ENCODE measurements at regions not wholly inside any gene's neighbourhood (a gene's known extent, or its start where the extent isn't known, plus 50 kb on each side); places are given as distances from the start of the nearest gene placed in this dataset.

GRCh38 chr10:61108915-61109314 lies 164.9 kb upstream of the RHOBTB1 start:
- no peaks in the 10 kb centered on the region for H3K36me3 ChIP-seq (replicated peaks in 1 of 2; ENCODE audit: control insufficient read depth in 1 of 2, insufficient read depth in 2 of 2, low read length in 2 of 2)
- no peaks in the 10 kb centered on the region for H3K9me3 ChIP-seq (replicated peaks in 1 of 2; ENCODE audit: control insufficient read depth in 1 of 2, insufficient read depth in 1 of 2, low read length in 2 of 2)
- Mint-ChIP-seq H3K27ac (no peak overlapping the region), H3K9me3 (peaks cover 0 to 2% (median 0%) of the 10 kb centered on the region in 7 donors), H3K4me3 (no peak overlapping the region), H3K27me3 (ENCODE audit: low read depth in 3 of 3) (peaks cover 0 to 2% (median 0%) of the 10 kb centered on the region in 3 donors), H3K36me3 (no peaks in the 10 kb centered on the region), H3K4me1 (no peaks in the 10 kb centered on the region)
- no peak overlapping the region for H3K4me3 ChIP-seq (replicated peaks in 1 of 3; ENCODE audit: low read depth in 2 of 3, low read length in 3 of 3)
- intact Hi-C loops (cut with micrococcal nuclease) = no loop called here
- DNase-seq = no peak
- H3K79me2 ChIP-seq (ENCODE audit: insufficient read depth, low read length) = no peaks in the 10 kb centered on the region
- no peak overlapping the region for H3K27ac ChIP-seq (ENCODE audit: low read depth in 1 of 2, low read length in 2 of 2)
- no peaks in the 10 kb centered on the region for H3K27me3 ChIP-seq (ENCODE audit: control insufficient read depth in 2 of 2, insufficient read depth in 2 of 2, low read length in 2 of 2)
- WGBS (ENCODE audit: insufficient coverage) = no CpG with 5 or more reads among the region's 3 CpGs
- H4K20me1 ChIP-seq (ENCODE audit: insufficient read depth, low read length) = no peaks in the 10 kb centered on the region
- no peaks in the 10 kb centered on the region for H3K4me1 ChIP-seq (ENCODE audit: control insufficient read depth in 1 of 2, insufficient read depth in 2 of 2, low read length in 2 of 2)
- no peak overlapping the region for H3K9ac ChIP-seq (ENCODE audit: insufficient read depth, low read length, poor library complexity, severe bottlenecking)
- no peak for TF ChIP-seq CTCF (IDR thresholded peaks at IDR 0.05)
- H2AFZ ChIP-seq (ENCODE audit: insufficient read depth, low read depth, low read length, poor library complexity, severe bottlenecking) = no peak overlapping the region
- no peak overlapping the region for H3K4me2 ChIP-seq (replicated peaks; ENCODE audit: extremely low read depth, low read length, poor library complexity, severe bottlenecking)

GRCh38 chr10:61100887-61101286 lies 156.9 kb upstream of the RHOBTB1 start:
- H4K20me1 ChIP-seq (ENCODE audit: insufficient read depth, low read length) = no peaks in the 10 kb centered on the region
- Mint-ChIP-seq H3K4me3 (no peak overlapping the region), H3K36me3 (no peaks in the 10 kb centered on the region), H3K27ac (no peak overlapping the region), H3K9me3 (peaks cover 0 to 3% (median 0%) of the 10 kb centered on the region in 7 donors), H3K27me3 (ENCODE audit: low read depth in 3 of 3) (peaks cover 0 to 2% (median 2%) of the 10 kb centered on the region in 3 donors), H3K4me1 (no peaks in the 10 kb centered on the region)
- no peak overlapping the region for H3K4me3 ChIP-seq (replicated peaks in 1 of 3; ENCODE audit: low read depth in 2 of 3, low read length in 3 of 3)
- TF ChIP-seq CTCF (IDR thresholded peaks at IDR 0.05) = no peak
- no peak overlapping the region for H2AFZ ChIP-seq (ENCODE audit: insufficient read depth, low read depth, low read length, poor library complexity, severe bottlenecking)
- 96% methylated on average over 3 of the region's 5 CpGs for WGBS (ENCODE audit: insufficient coverage)
- no peak overlapping the region for H3K27ac ChIP-seq (ENCODE audit: low read depth in 1 of 2, low read length in 2 of 2)
- no peaks in the 10 kb centered on the region for H3K79me2 ChIP-seq (ENCODE audit: insufficient read depth, low read length)
- no peaks in the 10 kb centered on the region for H3K36me3 ChIP-seq (replicated peaks in 1 of 2; ENCODE audit: control insufficient read depth in 1 of 2, insufficient read depth in 2 of 2, low read length in 2 of 2)
- H3K9me3 ChIP-seq (replicated peaks in 1 of 2; ENCODE audit: control insufficient read depth in 1 of 2, insufficient read depth in 1 of 2, low read length in 2 of 2) = no peaks in the 10 kb centered on the region
- no peak for DNase-seq
- H3K4me2 ChIP-seq (replicated peaks; ENCODE audit: extremely low read depth, low read length, poor library complexity, severe bottlenecking) = no peak overlapping the region
- intact Hi-C loops (cut with micrococcal nuclease) = no loop called here
- no peaks in the 10 kb centered on the region for H3K27me3 ChIP-seq (ENCODE audit: control insufficient read depth in 2 of 2, insufficient read depth in 2 of 2, low read length in 2 of 2)
- H3K4me1 ChIP-seq (ENCODE audit: control insufficient read depth in 1 of 2, insufficient read depth in 2 of 2, low read length in 2 of 2) = no peaks in the 10 kb centered on the region
- no peak overlapping the region for H3K9ac ChIP-seq (ENCODE audit: insufficient read depth, low read length, poor library complexity, severe bottlenecking)

All from CD14-positive monocyte (primary cell).